Breast epithelium (tissue), 3 donors: ENCODE measurements at regions not wholly inside any gene's neighbourhood (a gene's known extent, or its start where the extent isn't known, plus 50 kb on each side); places are given as distances from the start of the nearest gene placed in this dataset.

Experiments used
- POLR2A ChIP-seq: fragments of 450-650 bp; IDR thresholded peaks from one replicate; pipeline ENCODE4 v1.6.1; 2016; ENCODE audit warnings: antibody characterized with exemption, mild to moderate bottlenecking, moderate library complexity
- POLR2AphosphoS5 ChIP-seq, 3 donors: sonication (generic); formaldehyde crosslinking; IDR thresholded peaks; one replicate each; pipeline ENCODE4 v1.6.1; 2017; ENCODE audit warnings: antibody characterized with exemption in 3 of 3
- TF ChIP-seq, protein P1 (sequence below), 3 donors: fragments of 450-650 bp; IDR thresholded peaks; one replicate each; pipeline ENCODE4 v1.5.1; 2016 to 2017; ENCODE audit warnings: antibody characterized with exemption in 3 of 3, mild to moderate bottlenecking in 3 of 3, moderate library complexity in 3 of 3

DNA sequence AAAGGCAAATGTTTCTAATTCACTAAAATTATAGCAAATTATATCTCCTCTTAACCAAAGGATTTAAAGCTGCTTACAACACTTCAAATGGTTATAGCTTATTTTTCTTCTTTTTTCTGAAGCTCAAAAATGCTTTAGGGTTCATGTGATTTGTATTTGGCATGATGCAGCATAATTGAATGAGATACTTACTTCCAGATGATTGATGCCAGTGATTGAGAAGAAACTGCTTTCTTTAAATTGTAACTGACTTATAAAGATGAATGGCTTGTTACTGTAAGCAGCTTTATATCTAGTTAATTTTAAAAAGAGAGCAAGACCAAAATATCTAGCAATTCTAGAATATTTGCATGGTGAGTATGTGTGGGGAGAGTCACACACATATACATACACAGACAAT lies 270.7 kb upstream of the THRB start:
- TF ChIP-seq POLR2A (no peak), POLR2AphosphoS5 (IDR thresholded peaks at IDR 0.05) (no peak)
- TF ChIP-seq, protein P1, sequence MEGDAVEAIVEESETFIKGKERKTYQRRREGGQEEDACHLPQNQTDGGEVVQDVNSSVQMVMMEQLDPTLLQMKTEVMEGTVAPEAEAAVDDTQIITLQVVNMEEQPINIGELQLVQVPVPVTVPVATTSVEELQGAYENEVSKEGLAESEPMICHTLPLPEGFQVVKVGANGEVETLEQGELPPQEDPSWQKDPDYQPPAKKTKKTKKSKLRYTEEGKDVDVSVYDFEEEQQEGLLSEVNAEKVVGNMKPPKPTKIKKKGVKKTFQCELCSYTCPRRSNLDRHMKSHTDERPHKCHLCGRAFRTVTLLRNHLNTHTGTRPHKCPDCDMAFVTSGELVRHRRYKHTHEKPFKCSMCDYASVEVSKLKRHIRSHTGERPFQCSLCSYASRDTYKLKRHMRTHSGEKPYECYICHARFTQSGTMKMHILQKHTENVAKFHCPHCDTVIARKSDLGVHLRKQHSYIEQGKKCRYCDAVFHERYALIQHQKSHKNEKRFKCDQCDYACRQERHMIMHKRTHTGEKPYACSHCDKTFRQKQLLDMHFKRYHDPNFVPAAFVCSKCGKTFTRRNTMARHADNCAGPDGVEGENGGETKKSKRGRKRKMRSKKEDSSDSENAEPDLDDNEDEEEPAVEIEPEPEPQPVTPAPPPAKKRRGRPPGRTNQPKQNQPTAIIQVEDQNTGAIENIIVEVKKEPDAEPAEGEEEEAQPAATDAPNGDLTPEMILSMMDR (IDR thresholded peaks at IDR 0.05): no peak
